Muscle of back (tissue), 3 donors: ENCODE measurements at regions not wholly inside any gene's neighbourhood (a gene's known extent, or its start where the extent isn't known, plus 50 kb on each side); places are given as distances from the start of the nearest gene placed in this dataset.

Experiments used
- DNase-seq, 3 donors: peaks; one replicate each; pipeline versions ENCODE4 v3.0.0 to v3.0.0-alpha.2; 2013

DNA sequence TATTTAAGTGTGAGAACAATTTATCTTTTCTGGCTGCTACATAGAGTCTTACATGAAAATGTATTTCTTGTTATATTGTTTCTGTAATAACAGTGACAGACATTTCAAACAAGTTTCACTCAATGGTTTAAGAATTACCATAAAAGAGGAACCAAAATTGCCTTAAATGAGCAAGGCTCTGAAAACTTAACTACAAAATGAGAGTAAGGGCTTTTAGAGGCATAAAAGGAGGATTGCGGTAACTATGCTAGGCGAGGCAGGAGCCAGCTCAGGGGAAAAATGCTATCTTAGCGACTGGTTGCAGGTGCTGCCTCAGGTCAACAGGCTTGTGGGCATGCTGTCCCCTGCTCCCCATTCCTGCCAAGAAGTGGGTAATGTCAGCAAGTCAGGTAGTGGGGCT lies 81.7 kb upstream of the MSI2 start:
- DNase-seq = no peak

- DNase-seq = no peak
Observed at GRCh38 chr17:57178839-57179238, 77.5 kb upstream of the MSI2 start.

GRCh38 chr17:57182621-57183020 lies 73.7 kb upstream of the MSI2 start:
- DNase-seq = no peak

GRCh38 chr17:57186226-57187019 lies 69.9 kb upstream of the MSI2 start:
- DNase-seq = peak; percentile 10 to 39 (median 22)

- DNase-seq = no peak
Observed at GRCh38 chr17:57187391-57187790, 68.9 kb upstream of the MSI2 start.

DNA sequence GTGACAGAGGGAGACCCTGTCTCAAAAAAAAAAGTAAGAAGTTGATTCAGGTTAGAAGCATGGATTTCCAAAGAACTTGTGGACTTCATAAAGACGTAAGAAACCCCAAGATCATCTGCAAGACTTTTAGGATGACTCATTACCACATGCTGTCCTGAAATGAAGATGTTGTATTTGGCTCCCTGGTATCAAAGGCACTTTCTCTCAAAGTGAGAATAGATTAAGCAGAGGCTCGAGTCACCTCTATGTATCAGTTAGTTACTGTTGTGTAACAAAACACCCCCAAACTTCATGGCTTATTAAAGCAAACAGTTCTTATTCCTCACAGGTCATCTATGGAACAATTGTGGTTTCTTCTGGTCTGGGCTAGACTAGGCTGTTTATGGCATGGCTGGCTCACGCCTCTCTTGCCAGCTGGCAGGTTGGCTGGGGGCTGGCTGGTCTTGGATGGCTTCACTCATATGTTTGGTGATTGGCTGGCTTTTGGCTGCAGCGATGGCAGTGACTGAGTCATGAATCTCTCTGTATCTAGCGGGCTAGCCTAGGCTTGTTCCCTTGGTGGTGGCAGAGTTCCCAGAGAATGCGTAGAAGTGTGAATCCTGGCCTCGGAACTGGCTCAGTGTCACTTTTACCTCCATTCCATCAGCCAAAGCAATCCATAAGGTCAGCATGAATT lies 60.4 kb upstream of the MSI2 start:
- DNase-seq = no peak

DNA sequence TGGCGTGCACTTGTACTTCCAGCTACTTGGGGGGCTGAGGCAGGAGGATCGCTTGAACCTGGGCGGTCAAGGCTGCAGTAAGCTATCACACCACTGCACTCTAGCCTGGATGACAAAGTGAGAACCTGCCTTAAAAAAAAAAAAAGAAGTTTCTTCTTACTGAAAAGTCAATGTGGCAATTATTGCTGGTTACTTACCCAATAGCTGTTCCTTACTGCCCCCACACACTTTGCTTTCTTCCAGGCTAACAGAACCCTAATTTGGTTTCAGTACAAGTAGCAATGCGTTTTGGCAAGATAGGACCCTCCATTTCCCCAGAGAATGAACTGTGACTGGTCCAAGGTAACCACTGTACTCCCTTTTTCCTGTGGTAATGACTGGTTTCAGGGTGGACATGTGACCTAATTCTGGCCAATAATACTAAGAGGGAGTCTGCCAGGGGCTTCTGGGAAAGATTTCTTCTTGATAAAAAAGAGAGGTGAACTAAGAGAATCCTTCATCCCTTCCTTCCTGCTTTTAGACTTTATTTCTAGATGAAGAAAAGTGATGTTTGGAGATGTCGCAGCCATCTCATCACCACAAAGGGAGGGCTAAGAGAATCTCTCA lies 58.8 kb upstream of the MSI2 start:
- DNase-seq = no peak

GRCh38 chr17:57201481-57201880 lies 54.8 kb upstream of the MSI2 start:
- no peak for DNase-seq

DNA sequence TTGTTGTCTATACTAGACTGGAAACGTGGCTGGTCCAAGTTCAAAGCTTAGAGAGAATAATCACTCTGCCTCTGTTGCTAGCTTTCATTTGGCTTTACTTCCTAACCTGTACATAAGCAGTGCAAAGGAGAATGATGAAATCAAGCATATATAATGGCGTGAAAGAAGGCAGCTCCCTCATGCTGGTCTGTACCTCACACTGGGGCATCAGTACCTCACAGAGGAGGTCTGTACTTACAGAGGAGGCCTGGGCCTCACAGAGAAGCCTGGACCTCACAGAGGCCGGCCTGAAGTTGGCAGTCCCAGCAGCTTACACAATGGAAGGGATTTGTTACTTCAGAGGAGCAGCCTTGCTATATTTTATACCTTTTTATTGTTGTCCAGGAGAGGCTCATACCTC lies 53.3 kb upstream of the MSI2 start:
- no peak for DNase-seq
